GM21423 (cell line): ENCODE measurements at regions not wholly inside any gene's neighbourhood (a gene's known extent, or its start where the extent isn't known, plus 50 kb on each side); places are given as distances from the start of the nearest gene placed in this dataset.
"Not testable (repeated sequence)": the region's sequence is repeated elsewhere in the genome, so short reads cannot be mapped to it uniquely, and the experiment has no call there.

Source experiments
- ATAC-seq: cut with Tn5 transposase; IDR thresholded peaks from one replicate; pipeline ENCODE4 v1.9.1; 2021; ENCODE audit warnings: mild to moderate bottlenecking, moderate library complexity; ENCODE audit not compliant: unreplicated experiment

- no peak for ATAC-seq
Observed at GRCh38 chr9:3773362-3774060, 247.7 kb upstream of the RFX3 start.

- no peak for ATAC-seq
Observed at GRCh38 chr9:3769646-3770045, 243.8 kb upstream of the RFX3 start.

GRCh38 chr9:3768712-3769457 lies 243.1 kb upstream of the RFX3 start:
- no peak for ATAC-seq

GRCh38 chr9:3768286-3768685 lies 242.5 kb upstream of the RFX3 start:
- no peak for ATAC-seq

GRCh38 chr9:3762076-3762475 lies 236.3 kb upstream of the RFX3 start:
- no peak for ATAC-seq

GRCh38 chr9:3760031-3760430 lies 234.2 kb upstream of the RFX3 start:
- ATAC-seq, result no peak

GRCh38 chr9:3758816-3759576 lies 233.2 kb upstream of the RFX3 start:
- ATAC-seq, result no peak

- ATAC-seq, result no peak
Observed at GRCh38 chr9:3756071-3756470, 230.3 kb upstream of the RFX3 start.

- ATAC-seq, result no peak
Observed at GRCh38 chr9:3751125-3751758, 225.4 kb upstream of the RFX3 start.

- no peak for ATAC-seq
Observed at GRCh38 chr9:3750321-3750720, 224.5 kb upstream of the RFX3 start.

- ATAC-seq, result no peak
Observed at GRCh38 chr9:3746296-3747275, 220.8 kb upstream of the RFX3 start.

GRCh38 chr9:3743901-3744413 lies 218.2 kb upstream of the RFX3 start:
- ATAC-seq, result no peak

GRCh38 chr9:3742586-3742985 lies 216.8 kb upstream of the RFX3 start:
- no peak for ATAC-seq

GRCh38 chr9:3741729-3742128 lies 215.9 kb upstream of the RFX3 start:
- no peak for ATAC-seq

GRCh38 chr9:3740690-3741419 lies 215.1 kb upstream of the RFX3 start:
- ATAC-seq, result no peak

GRCh38 chr9:3736161-3736560 lies 210.4 kb upstream of the RFX3 start:
- no peak for ATAC-seq

- ATAC-seq, result no peak
Observed at GRCh38 chr9:3735251-3735650, 209.4 kb upstream of the RFX3 start.

- ATAC-seq, result not testable (repeated sequence)
Observed at GRCh38 chr9:3733527-3734262, 207.9 kb upstream of the RFX3 start.

- ATAC-seq, result no peak
Observed at GRCh38 chr9:3733039-3733408, 207.2 kb upstream of the RFX3 start.
